HFFc6 (cell line): ENCODE measurements at regions not wholly inside any gene's neighbourhood (a gene's known extent, or its start where the extent isn't known, plus 50 kb on each side); places are given as distances from the start of the nearest gene placed in this dataset.
A peak's percentile ranks its signal among the peaks of the same experiment; 100 is the strongest.

Source experiments
- DNase-seq: peaks from one replicate; pipeline ENCODE4 v3.0.0-alpha.2; 2018
- H3K27ac Mint-ChIP-seq: 2 replicates; pipeline ENCODE4 v1.8.0; 2020; ENCODE audit warnings: mild to moderate bottlenecking, mixed read lengths
- H3K27me3 Mint-ChIP-seq: 2 replicates; pipeline ENCODE4 v1.8.0; 2021; ENCODE audit warnings: mild to moderate bottlenecking, moderate library complexity, mixed read lengths; ENCODE audit not compliant: insufficient read depth
- H3K36me3 Mint-ChIP-seq: 2 replicates; pipeline ENCODE4 v1.8.0; 2021; ENCODE audit warnings: low read depth, mixed read lengths
- H3K4me1 Mint-ChIP-seq: 2 replicates; pipeline ENCODE4 v1.8.0; 2020; ENCODE audit warnings: low read depth, mixed read lengths
- H3K4me3 Mint-ChIP-seq: 2 replicates; pipeline ENCODE4 v1.8.0; 2020; ENCODE audit warnings: mild to moderate bottlenecking, moderate library complexity, mixed read lengths
- H3K9me3 Mint-ChIP-seq: 2 replicates; pipeline ENCODE4 v1.8.0; 2020; ENCODE audit warnings: mild to moderate bottlenecking, mixed read lengths
- CTCF ChIP-seq: fragments of 200-600 bp; sonication (generic); IDR thresholded peaks from 2 replicates; pipeline ENCODE4 v1.5.0; 2021; ENCODE audit warnings: antibody characterized with exemption, mild to moderate bottlenecking

- no peak overlapping the region for H3K4me3 Mint-ChIP-seq
- H3K36me3 Mint-ChIP-seq: peaks cover 10% of the 10 kb centered on the region; the same call in 1 of the 2 replicates
- no peaks in the 10 kb centered on the region for H3K27me3 Mint-ChIP-seq
- no peak for TF ChIP-seq CTCF
- no peaks in the 10 kb centered on the region for H3K9me3 Mint-ChIP-seq
- H3K27ac Mint-ChIP-seq: no peak overlapping the region
- no peak for DNase-seq
- peaks cover 76% of the 10 kb centered on the region for H3K4me1 Mint-ChIP-seq
Observed at GRCh38 chr9:115598751-115599150, 480.8 kb upstream of the TNC start.

GRCh38 chr9:115599898-115600297 is 481.9 kb upstream of the TNC start:
- no peak for TF ChIP-seq CTCF
- no peak for DNase-seq
- no peak overlapping the region for H3K4me3 Mint-ChIP-seq
- no peaks in the 10 kb centered on the region for H3K9me3 Mint-ChIP-seq
- peaks cover 65% of the 10 kb centered on the region for H3K4me1 Mint-ChIP-seq
- H3K27me3 Mint-ChIP-seq: no peaks in the 10 kb centered on the region
- H3K27ac Mint-ChIP-seq: no peak overlapping the region
- H3K36me3 Mint-ChIP-seq: peaks cover 10% of the 10 kb centered on the region; the same call in 1 of the 2 replicates

- DNase-seq: no peak
- Mint-ChIP-seq H3K9me3 (no peaks in the 10 kb centered on the region), H3K36me3 (peaks cover 15% of the 10 kb centered on the region; the same call in 1 of the 2 replicates), H3K27me3 (no peaks in the 10 kb centered on the region; the same call in 1 of the 2 replicates), H3K27ac (peak overlapping the region; percentile 47), H3K4me3 (no peak overlapping the region; the same call in 1 of the 2 replicates), H3K4me1 (peaks cover 50% of the 10 kb centered on the region)
- no peak for TF ChIP-seq CTCF
Observed at GRCh38 chr9:115601434-115601833, 483.5 kb upstream of the TNC start.

- TF ChIP-seq CTCF: no peak
- Mint-ChIP-seq H3K27ac (no peak overlapping the region), H3K4me1 (peaks cover 25% of the 10 kb centered on the region), H3K9me3 (no peaks in the 10 kb centered on the region), H3K4me3 (no peak overlapping the region), H3K36me3 (peaks cover 23% of the 10 kb centered on the region), H3K27me3 (no peaks in the 10 kb centered on the region; the same call in 1 of the 2 replicates)
- DNase-seq: peak; percentile 88
Observed at GRCh38 chr9:115604831-115605483, 487.0 kb upstream of the TNC start.

GRCh38 chr9:115606838-115607237 is 488.9 kb upstream of the TNC start:
- Mint-ChIP-seq H3K27me3 (no peaks in the 10 kb centered on the region; the same call in 1 of the 2 replicates), H3K4me3 (no peak overlapping the region), H3K27ac (no peak overlapping the region), H3K4me1 (peaks cover 16% of the 10 kb centered on the region), H3K9me3 (no peaks in the 10 kb centered on the region), H3K36me3 (peaks cover 21% of the 10 kb centered on the region)
- no peak for DNase-seq
- no peak for TF ChIP-seq CTCF
